IMR-90 (cell line): ENCODE measurements at regions not wholly inside any gene's neighbourhood (a gene's known extent, or its start where the extent isn't known, plus 50 kb on each side); places are given as distances from the start of the nearest gene placed in this dataset.

Source experiments
- ATAC-seq: fragments of 200-7000 bp; cut with Tn5 transposase; 2 replicates; pipeline ENCODE4 v1.9.1; 2020; ENCODE audit warnings: low read depth, mild to moderate bottlenecking, moderate library complexity
- BruUV-seq: library from RNA; stranded (reverse); fragments of 400-500 nt; replicated peaks from 2 replicates; lab custom pipeline; 2021; lab: Mats Ljungman, UMichigan
- CTCF ChIA-PET: fragments of 300-600 bp; formaldehyde crosslinking; extraction: SDS; loops from one replicate; lab custom pipeline; 2021; ENCODE audit warnings: antibody characterized with exemption; lab: Yijun Ruan, JAX
- POLR2A ChIA-PET: fragments of 300-600 bp; sonication (Branson Sonifier 250); formaldehyde crosslinking; loops from one replicate; lab custom pipeline; 2022; ENCODE audit warnings: antibody characterized with exemption; ENCODE audit not compliant: unreplicated experiment; lab: Charles Lee
- DNase-seq: peaks from one replicate; pipeline ENCODE4 v3.0.0; 2013
- H2AFZ ChIP-seq: replicated peaks from 2 replicates; pipeline ENCODE3; 2013; ENCODE audit warnings: low read length, mild to moderate bottlenecking; ENCODE audit not compliant: poor library complexity
- H2AK5ac ChIP-seq: 2 replicates; pipeline ENCODE4 v1.6.1; 2013; ENCODE audit warnings: low read depth, low read length, inconsistent platforms
- H2AK9ac ChIP-seq: replicated peaks from 2 replicates; pipeline ENCODE3; 2013; ENCODE audit warnings: mild to moderate bottlenecking, low read depth, low read length, moderate library complexity; ENCODE audit not compliant: poor library complexity
- H2BK120ac ChIP-seq: 2 replicates; pipeline ENCODE4 v1.6.1; 2013; ENCODE audit warnings: low read depth, low read length, inconsistent platforms
- H2BK15ac ChIP-seq: 3 replicates; pipeline ENCODE4 v1.6.1; 2013; ENCODE audit warnings: low read depth, low read length, inconsistent platforms
- H2BK20ac ChIP-seq: 2 replicates; pipeline ENCODE4 v1.6.1; 2013; ENCODE audit warnings: low read depth, mild to moderate bottlenecking, inconsistent platforms, low read length, moderate library complexity
- H2BK5ac ChIP-seq: 2 replicates; pipeline ENCODE4 v1.6.1; 2013; ENCODE audit warnings: mild to moderate bottlenecking, low read depth, low read length, inconsistent platforms; ENCODE audit not compliant: poor library complexity, severe bottlenecking
- H3K14ac ChIP-seq: replicated peaks from 2 replicates; pipeline ENCODE4 v1.6.1; 2013; ENCODE audit warnings: low read depth, low read length, inconsistent platforms
- H3K18ac ChIP-seq: 2 replicates; pipeline ENCODE4 v1.6.1; 2013; ENCODE audit warnings: low read depth, low read length, control low read depth
- H3K23ac ChIP-seq: 2 replicates; pipeline ENCODE4 v1.6.1; 2013; ENCODE audit warnings: low read depth, low read length, inconsistent platforms
- H3K27ac ChIP-seq: 2 replicates; pipeline ENCODE4 v1.5.1; 2013; ENCODE audit warnings: mild to moderate bottlenecking, control low read depth, low read length; ENCODE audit not compliant: insufficient read depth
- H3K27me3 ChIP-seq: 2 replicates; pipeline ENCODE4 v1.6.1; 2013; ENCODE audit warnings: low read length; ENCODE audit not compliant: control insufficient read depth, insufficient read depth
- H3K36me3 ChIP-seq: 2 replicates; pipeline ENCODE4 v1.6.1; 2013; ENCODE audit warnings: low read length, mixed read lengths; ENCODE audit not compliant: control insufficient read depth, insufficient read depth
- H3K4ac ChIP-seq: 2 replicates; pipeline ENCODE4 v1.6.1; 2013; ENCODE audit warnings: low read depth, low read length, inconsistent platforms
- H3K4me1 ChIP-seq: 2 replicates; pipeline ENCODE4 v1.6.1; 2013; ENCODE audit warnings: low read length, mixed read lengths; ENCODE audit not compliant: control insufficient read depth, insufficient read depth
- H3K4me2 ChIP-seq: 2 replicates; pipeline ENCODE4 v1.6.1; 2013; ENCODE audit warnings: low read depth, mild to moderate bottlenecking, control low read depth, low read length, moderate library complexity
- H3K4me3 ChIP-seq: 2 replicates; pipeline ENCODE4 v1.5.1; 2013; ENCODE audit warnings: low read depth, mild to moderate bottlenecking, control low read depth, low read length, moderate library complexity; ENCODE audit not compliant: insufficient read depth
- H3K56ac ChIP-seq: 2 replicates; pipeline ENCODE4 v1.6.1; 2013; ENCODE audit warnings: low read length, inconsistent platforms; ENCODE audit not compliant: insufficient read depth; ENCODE audit errors: extremely low read depth
- H3K79me1 ChIP-seq, 2 experiments: 2 replicates each; pipeline ENCODE4 v1.6.1; 2013; ENCODE audit warnings: low read length in 2 of 2, inconsistent platforms in 1 of 2, low read depth in 1 of 2
- H3K9ac ChIP-seq: 2 replicates; pipeline ENCODE4 v1.6.1; 2013; ENCODE audit warnings: low read depth, low read length, control low read depth
- H3K9me1 ChIP-seq: 2 replicates; pipeline ENCODE4 v1.6.1; 2013; ENCODE audit warnings: low read length, inconsistent platforms; ENCODE audit not compliant: insufficient read depth
- H3K9me3 ChIP-seq: 2 replicates; pipeline ENCODE4 v1.6.1; 2013; ENCODE audit warnings: low read length; ENCODE audit not compliant: control insufficient read depth, insufficient read depth
- H4K20me1 ChIP-seq: 2 replicates; pipeline ENCODE4 v1.6.1; 2013; ENCODE audit warnings: low read length, inconsistent platforms; ENCODE audit not compliant: insufficient read depth
- H4K5ac ChIP-seq: 2 replicates; pipeline ENCODE4 v1.6.1; 2013; ENCODE audit warnings: mild to moderate bottlenecking, low read depth, low read length, control low read depth
- H4K8ac ChIP-seq, 2 experiments: 2 replicates each; pipeline ENCODE4 v1.6.1; 2013; ENCODE audit warnings: low read depth in 2 of 2, low read length in 2 of 2, control low read depth in 1 of 2, inconsistent platforms in 1 of 2
- H4K91ac ChIP-seq: 2 replicates; pipeline ENCODE4 v1.6.1; 2013; ENCODE audit warnings: low read depth, low read length, inconsistent platforms; ENCODE audit not compliant: insufficient read depth
- BHLHE40 ChIP-seq: fragments of 150-350 bp; IDR thresholded peaks from 2 replicates; pipeline ENCODE4 v1.6.1; 2016; ENCODE audit warnings: mild to moderate bottlenecking, low read depth, low read length
- CEBPB ChIP-seq: IDR thresholded peaks from 2 replicates; pipeline ENCODE4 v1.6.1; 2012; ENCODE audit warnings: low read depth, low read length, improper control_type of control experiment
- CTCF ChIP-seq: conservative IDR thresholded peaks from 2 replicates; pipeline ENCODE4 v1.5.1; 2012; ENCODE audit warnings: mild to moderate bottlenecking, low read depth, low read length, improper control_type of control experiment
- FOS ChIP-seq: fragments of 150-350 bp; IDR thresholded peaks from 2 replicates; pipeline ENCODE4 v1.6.1; 2016; ENCODE audit warnings: low read depth, low read length
- MAZ ChIP-seq: IDR thresholded peaks from 2 replicates; pipeline ENCODE4 v1.6.1; 2012; ENCODE audit warnings: low read depth, mild to moderate bottlenecking, low read length, improper control_type of control experiment, moderate library complexity, borderline replicate concordance
- MXI1 ChIP-seq: IDR thresholded peaks from 2 replicates; pipeline ENCODE4 v1.6.1; 2012; ENCODE audit warnings: low read depth, mild to moderate bottlenecking, low read length, moderate library complexity, borderline replicate concordance
- NFE2L2 ChIP-seq: fragments of 150-350 bp; IDR thresholded peaks from 2 replicates; pipeline ENCODE4 v1.6.1; 2016; ENCODE audit warnings: low read depth, mild to moderate bottlenecking, low read length
- RAD21 ChIP-seq: IDR thresholded peaks from 2 replicates; pipeline ENCODE4 v1.6.1; 2012; ENCODE audit warnings: low read length, improper control_type of control experiment
- RCOR1 ChIP-seq: IDR thresholded peaks from 2 replicates; pipeline ENCODE4 v1.6.1; 2012; ENCODE audit warnings: mild to moderate bottlenecking, low read length, improper control_type of control experiment; ENCODE audit not compliant: insufficient replicate concordance
- RFX5 ChIP-seq: IDR thresholded peaks from 2 replicates; pipeline ENCODE4 v1.8.0; 2012; ENCODE audit warnings: low read depth, mild to moderate bottlenecking, low read length, moderate library complexity
- SMC3 ChIP-seq: fragments of 150-350 bp; IDR thresholded peaks from 2 replicates; pipeline ENCODE4 v1.6.1; 2016; ENCODE audit warnings: low read depth, mild to moderate bottlenecking, antibody characterized with exemption, low read length, moderate library complexity
- USF2 ChIP-seq: fragments of 150-350 bp; IDR thresholded peaks from 2 replicates; pipeline ENCODE4 v1.6.1; 2017; ENCODE audit warnings: mild to moderate bottlenecking, antibody characterized with exemption, low read length, low read depth
- WGBS, 2 experiments: methylation state at CpG; one replicate each; pipeline versions ENCODE4 v1.1.5 to v1.1.7; 2013; ENCODE audit warnings: missing lambda C conversion rate in 2 of 2; ENCODE audit not compliant: insufficient read length in 1 of 2; ENCODE audit errors: extremely low coverage in 2 of 2; 5-methylcytosine and 5-hydroxymethylcytosine counted together
- dilution Hi-C: fragments of 300-500 bp; cut with HindIII; formaldehyde crosslinking; loops from one replicate; pipeline ENCODE4 v1.14.3; 2018; ENCODE audit warnings: low sequenced_read_pairs; ENCODE audit not compliant: unreplicated experiment
- in situ Hi-C: fragments of 300-500 bp; cut with MboI; formaldehyde crosslinking; loops from 3 replicates; pipeline ENCODE4 v1.14.3; 2019; ENCODE audit warnings: low sequenced_read_pairs, inconsistent platforms, mixed read lengths
- intact Hi-C: fragments of 100-400 bp; cut with micrococcal nuclease; formaldehyde crosslinking; loops from 2 replicates; pipeline ENCODE4 v1.10.0; 2022

- Histone ChIP-seq H2AFZ (no peak overlapping the region), H3K4me3 (no peak overlapping the region), H3K9ac (no peak overlapping the region), H3K4me2 (no peak overlapping the region), H2BK20ac (peak overlapping the region; percentile 62; the same call in 1 of the 2 replicates), H3K9me1 (no peaks in the 10 kb centered on the region; the same call in 1 of the 2 replicates), H4K5ac (no peak overlapping the region), H2AK5ac (no peak overlapping the region), H3K27ac (no peak overlapping the region), H2BK15ac (peak overlapping the region; percentile 85; the same call in 2 of the 3 replicates), H2BK5ac (no peak overlapping the region), H3K14ac (peak overlapping the region; percentile 83), H4K8ac (peak overlapping the region in 1 of 2 experiments; percentile 69; a peak in 1 of 4 replicates), H3K18ac (peak overlapping the region; percentile 27; the same call in 1 of the 2 replicates), H2BK120ac (peak overlapping the region; percentile 61), H3K4ac (peak overlapping the region; percentile 35; the same call in 1 of the 2 replicates), H3K9me3 (no peaks in the 10 kb centered on the region), H3K23ac (no peak overlapping the region), H3K56ac (no peak overlapping the region), H3K4me1 (peaks cover 3% of the 10 kb centered on the region; the same call in 1 of the 2 replicates), H3K27me3 (no peaks in the 10 kb centered on the region), H2AK9ac (no peak overlapping the region), H4K91ac (peak overlapping the region; percentile 28; the same call in 1 of the 2 replicates), H4K20me1 (no peaks in the 10 kb centered on the region), H3K36me3 (no peaks in the 10 kb centered on the region), H3K79me1 (no peaks in the 10 kb centered on the region)
- no TSS peak for BruUV-seq
- in situ Hi-C loops, result no loop called here
- no peak for DNase-seq
- no peak for TF ChIP-seq RCOR1
- no peak for TF ChIP-seq FOS
- no peak for TF ChIP-seq MAZ
- no peak for TF ChIP-seq NFE2L2
- TF ChIP-seq SMC3, result no peak
- TF ChIP-seq RAD21, result no peak
- TF ChIP-seq BHLHE40, result no peak
- no peak for TF ChIP-seq USF2
- no peak for TF ChIP-seq MXI1
- no peak for TF ChIP-seq RFX5
- TF ChIP-seq CTCF, result no peak
- TF ChIP-seq CEBPB, result no peak
- WGBS, 2 experiments, result no CpG with 5 or more reads among the region's 1 CpG
- ChIA-PET CTCF (no interaction called here), POLR2A (no interaction called here)
- dilution Hi-C loops, result no loop called here
- ATAC-seq, result no peak
- intact Hi-C loops, result no loop called here
These were observed 173.0 kb upstream of the TARS1 start for GRCh38 chr5:33267801-33268200.
